ENCODE measurements at regions not wholly inside any gene's neighbourhood (a gene's known extent, or its start where the extent isn't known, plus 50 kb on each side); places are given as distances from the start of the nearest gene placed in this dataset.
"Not testable (repeated sequence)": the region's sequence is repeated elsewhere in the genome, so short reads cannot be mapped to it uniquely, and the experiment has no call there.

GRCh38 chr5:28726815-28727214 lies 1688.4 kb upstream of the CDH9 start:
- no peak for DNase-seq

DNA sequence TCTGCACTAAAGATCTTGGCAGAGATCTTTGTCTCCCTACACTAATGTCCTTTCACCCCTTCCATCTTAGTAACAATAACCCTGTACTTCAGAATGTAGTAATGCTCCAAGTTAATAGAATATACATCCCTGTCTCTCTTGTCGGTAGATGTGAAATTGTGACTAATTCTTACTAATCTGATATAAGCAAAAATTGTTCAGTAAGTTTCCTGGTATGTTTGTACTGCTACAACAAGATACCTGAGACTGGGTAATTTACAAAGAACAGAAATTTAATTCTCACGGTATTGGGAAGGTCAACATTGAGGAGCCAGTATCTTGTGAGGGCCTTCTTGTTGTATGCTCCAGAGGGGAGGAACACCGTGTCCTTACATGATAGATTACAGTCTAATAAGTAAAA lies 1686.6 kb upstream of the CDH9 start:
- no peak for DNase-seq

DNA sequence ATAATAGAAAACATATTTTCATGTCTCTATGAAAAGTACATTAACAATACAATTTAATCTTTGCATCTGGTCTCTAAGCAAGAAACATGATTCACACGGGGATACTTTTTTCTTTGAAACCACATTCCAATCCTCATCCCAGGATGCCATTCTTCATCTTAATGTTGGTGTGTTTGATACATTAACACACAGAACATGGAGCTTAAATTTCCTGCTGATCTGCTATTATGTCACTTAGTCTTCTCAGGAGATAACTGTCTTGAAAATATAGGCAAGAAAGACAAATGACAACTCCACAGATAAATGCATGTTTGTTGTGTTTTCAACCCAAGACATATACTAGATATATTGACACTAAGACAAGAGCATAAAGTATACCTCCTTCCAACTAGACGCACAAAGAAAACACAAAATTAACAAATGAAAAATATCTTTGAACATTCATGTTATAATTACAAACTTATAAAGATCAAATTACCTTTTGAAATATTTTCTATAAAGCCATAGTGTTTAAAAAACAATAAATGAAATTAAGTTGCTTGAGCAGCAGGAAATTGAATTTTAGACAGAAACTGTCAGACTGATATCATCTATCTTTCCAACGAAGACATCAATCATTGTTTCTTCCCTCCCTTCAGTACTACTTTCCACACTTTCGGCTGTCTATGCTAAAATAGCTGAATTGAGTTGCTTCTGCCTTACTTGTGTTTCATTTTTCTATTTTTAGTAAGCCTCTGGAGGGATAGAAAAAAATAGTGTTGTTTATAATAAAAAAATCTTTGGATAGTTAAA lies 1676.7 kb upstream of the CDH9 start:
- DNase-seq, result no peak

- DNase-seq, result no peak
Observed at GRCh38 chr5:28710360-28710759, 1672.0 kb upstream of the CDH9 start.

- DNase-seq, result no peak
Observed at GRCh38 chr5:28708472-28708871, 1670.1 kb upstream of the CDH9 start.

DNA sequence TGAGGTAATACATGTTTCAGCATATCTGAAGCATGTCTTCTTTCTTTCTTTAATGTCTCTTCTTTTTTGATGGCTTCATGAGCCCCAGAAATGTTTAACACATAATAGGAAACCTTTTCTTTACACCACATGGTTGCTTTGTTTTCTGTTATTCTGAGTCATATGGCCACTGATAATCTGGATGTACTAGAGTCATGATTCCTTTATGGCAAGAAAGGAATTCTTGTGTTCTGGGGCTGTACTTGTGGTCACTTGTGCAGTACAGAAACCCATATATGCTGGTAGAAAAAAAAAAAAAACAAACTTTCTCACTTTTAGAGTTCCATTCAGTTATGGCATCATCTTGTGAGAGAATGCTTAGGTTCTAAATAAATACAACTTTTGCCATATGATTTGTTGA lies 1669.3 kb upstream of the CDH9 start:
- no peak for DNase-seq

GRCh38 chr5:28703651-28704260 lies 1665.4 kb upstream of the CDH9 start:
- DNase-seq, result no peak

DNA sequence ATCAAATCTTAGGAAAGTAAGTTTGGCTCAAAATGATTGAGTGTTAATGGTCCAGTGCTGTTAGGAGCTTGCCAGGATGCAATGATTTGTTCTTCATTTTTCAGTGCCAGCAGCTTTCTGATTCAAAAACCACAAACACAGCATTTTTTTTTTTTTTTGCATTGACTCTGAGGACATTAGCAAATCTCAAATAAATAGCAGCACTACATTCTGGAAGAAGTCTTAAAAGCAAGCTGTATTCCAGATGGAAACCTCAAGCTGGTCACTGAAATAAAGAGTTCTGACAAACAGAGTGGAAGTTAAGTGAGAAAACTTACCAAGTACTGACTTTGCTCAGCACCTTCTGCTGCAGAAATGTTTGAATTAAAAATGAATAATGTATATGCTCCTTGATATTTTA lies 1653.1 kb upstream of the CDH9 start:
- DNase-seq, result no peak

GRCh38 chr5:28685794-28686193 lies 1647.4 kb upstream of the CDH9 start:
- no peak for DNase-seq

DNA sequence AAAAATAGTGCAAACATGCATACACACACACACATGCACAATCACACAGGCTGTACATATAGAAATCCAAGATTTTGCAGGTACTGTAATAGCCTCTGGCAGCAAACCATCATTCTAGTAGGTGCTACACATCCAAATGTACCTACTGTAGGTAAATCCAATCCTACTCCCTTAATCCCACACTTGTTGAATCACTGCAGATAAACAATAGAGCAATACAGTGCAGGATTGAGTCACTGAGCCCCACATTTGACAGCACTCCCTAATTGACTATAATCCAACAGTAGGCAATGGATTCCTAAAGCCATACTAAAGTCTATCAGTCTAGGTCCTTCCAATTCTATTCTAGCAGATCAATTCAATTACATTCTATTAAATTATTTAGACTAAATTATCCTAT lies 1640.5 kb upstream of the CDH9 start:
- DNase-seq, result no peak

DNA sequence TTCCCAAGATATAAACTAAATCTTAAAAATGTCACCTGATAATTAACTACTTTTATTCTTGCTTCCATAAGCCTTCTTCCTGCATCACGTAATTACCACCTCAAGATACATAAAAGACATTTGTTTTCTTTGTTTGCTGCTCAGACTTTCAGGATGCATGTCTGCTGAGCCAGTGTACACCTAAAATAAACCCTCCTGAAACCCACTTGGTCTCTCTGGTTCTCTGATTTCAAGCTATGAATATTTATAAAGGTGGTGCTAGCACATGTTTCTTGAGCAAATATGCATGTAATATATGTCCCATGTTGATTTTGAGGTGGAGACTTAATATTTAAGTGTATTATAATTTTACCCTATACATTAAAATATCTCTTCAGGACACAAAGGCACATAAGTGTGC lies 1627.7 kb upstream of the CDH9 start:
- no peak for DNase-seq

DNA sequence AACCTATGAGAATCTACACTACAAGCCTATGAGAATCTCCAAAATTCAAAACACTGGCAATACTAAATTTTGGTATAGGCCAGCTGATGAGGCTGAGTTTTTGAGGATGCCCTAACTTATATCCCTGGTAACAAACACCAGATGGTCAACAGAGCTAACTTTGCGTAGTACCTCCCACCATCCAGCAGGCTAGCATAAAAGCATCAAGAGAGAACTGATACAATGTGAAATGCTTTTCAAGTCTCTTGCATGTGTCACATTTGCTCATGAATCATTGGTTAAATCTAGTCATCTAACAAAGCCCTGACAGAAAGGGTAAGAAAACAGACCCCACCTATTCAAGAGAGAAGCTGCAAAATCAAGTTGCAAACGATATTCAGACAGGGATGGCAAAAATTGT lies 1609.7 kb upstream of the CDH9 start:
- no peak for DNase-seq

DNA sequence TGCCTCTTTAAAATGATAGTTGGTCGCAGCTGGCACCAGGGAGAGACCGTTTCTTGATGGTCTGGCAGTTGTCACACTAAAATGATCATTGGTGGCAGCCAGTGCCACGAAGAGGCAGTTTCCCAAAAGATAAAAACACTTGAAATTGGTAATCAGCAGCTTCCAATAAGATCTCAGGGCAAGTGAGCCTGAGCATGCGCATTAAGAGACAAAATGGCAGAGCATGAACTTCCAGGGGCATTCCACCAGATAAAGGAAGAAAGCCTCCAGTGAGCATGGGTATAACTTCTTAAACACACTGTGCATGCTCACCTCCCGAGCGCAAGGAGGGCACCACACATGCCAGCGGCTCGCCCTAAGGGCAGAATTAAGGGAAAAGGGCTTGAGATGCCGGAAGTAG lies 1594.2 kb upstream of the CDH9 start:
- DNase-seq, result no peak

DNA sequence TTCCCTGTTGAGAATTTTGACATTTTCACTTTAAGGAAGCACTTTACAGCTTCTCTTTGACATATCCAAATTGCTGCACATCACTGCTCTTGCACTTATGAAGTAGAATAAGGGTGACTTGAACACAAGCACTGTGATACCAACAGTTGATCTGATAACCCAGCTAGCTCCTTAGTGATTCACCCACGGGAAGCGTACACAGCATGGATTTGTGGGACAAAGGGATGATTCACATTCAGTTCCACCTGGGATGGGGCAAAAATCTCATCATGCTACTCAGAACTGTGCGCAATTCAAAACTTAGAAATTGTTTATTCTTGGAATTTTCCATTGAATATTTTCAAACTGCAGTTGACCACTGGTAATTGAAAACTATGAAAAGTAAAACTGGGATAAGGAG lies 1565.5 kb upstream of the CDH9 start:
- DNase-seq, result no peak

GRCh38 chr5:28602429-28602828 lies 1564.0 kb upstream of the CDH9 start:
- no peak for DNase-seq

GRCh38 chr5:28596707-28597106 lies 1558.3 kb upstream of the CDH9 start:
- DNase-seq, result not testable (repeated sequence)

GRCh38 chr5:28580616-28581015 lies 1542.2 kb upstream of the CDH9 start:
- no peak for DNase-seq

GRCh38 chr5:28576022-28576421 lies 1537.6 kb upstream of the CDH9 start:
- no peak for DNase-seq

DNA sequence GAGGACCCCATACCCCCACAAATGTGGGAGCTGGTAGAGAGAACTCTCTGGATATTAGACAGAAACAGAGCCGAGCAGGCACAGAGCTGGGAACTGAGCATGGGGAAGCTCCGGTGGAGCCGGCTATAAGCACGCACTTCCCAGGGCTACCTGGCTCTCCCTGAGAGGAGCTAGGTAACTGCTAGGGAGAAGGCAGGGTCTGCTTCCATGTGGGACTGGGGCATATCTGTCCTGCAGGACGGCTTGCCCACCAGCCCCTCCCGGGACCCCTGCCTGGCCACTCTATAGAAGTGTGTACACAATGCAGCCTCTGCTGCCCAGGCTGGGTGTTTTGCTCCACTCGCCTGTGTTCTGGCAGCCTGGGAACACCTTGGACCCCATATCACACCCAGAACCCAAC lies 1537.0 kb upstream of the CDH9 start:
- DNase-seq, result no peak

DNA sequence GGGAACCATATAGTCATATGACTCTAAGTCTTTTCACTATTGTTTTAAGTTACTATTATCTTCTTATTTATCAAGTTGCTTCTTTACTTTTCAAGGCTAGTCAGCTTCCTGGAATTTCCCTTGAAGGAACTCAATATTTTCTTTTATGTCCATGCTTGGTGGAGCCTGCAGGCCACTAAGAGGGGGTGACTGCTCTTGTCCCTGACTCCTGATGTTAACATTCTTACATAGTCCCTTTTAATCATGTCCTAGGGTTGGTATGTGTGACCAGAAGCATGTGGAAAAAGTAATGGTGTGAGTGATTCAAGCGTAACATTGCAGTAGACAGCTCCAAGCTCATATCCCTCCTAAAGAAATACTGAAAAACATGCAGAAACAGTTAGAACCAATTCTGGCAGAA lies 1536.2 kb upstream of the CDH9 start:
- no peak for DNase-seq

GRCh38 chr5:28567048-28567447 lies 1528.7 kb upstream of the CDH9 start:
- DNase-seq, result no peak

GRCh38 chr5:28561522-28561921 lies 1523.1 kb upstream of the CDH9 start:
- DNase-seq, result no peak

- DNase-seq, result no peak
Observed at GRCh38 chr5:28558196-28558595, 1519.8 kb upstream of the CDH9 start.

GRCh38 chr5:28557114-28557513 lies 1518.7 kb upstream of the CDH9 start:
- DNase-seq, result no peak

- no peak for DNase-seq
Observed at GRCh38 chr5:28549588-28549987, 1511.2 kb upstream of the CDH9 start.
